Mucosa of descending colon (tissue), 3 donors: ENCODE measurements at regions not wholly inside any gene's neighbourhood (a gene's known extent, or its start where the extent isn't known, plus 50 kb on each side); places are given as distances from the start of the nearest gene placed in this dataset.

ENCODE experiments used
- ATAC-seq: fragments of 200-7000 bp; cut with Tn5 transposase; one replicate; pipeline ENCODE4 v1.9.1; 2020; ENCODE audit warnings: mild to moderate bottlenecking, moderate library complexity
- DNase-seq, 3 donors: peaks; one replicate each; pipeline ENCODE4 v3.0.0-alpha.2; 2020
- H3K36me3 ChIP-seq: fragments of 200-600 bp; one replicate; pipeline ENCODE4 v1.8.0; 2021; ENCODE audit warnings: low read depth, mild to moderate bottlenecking
- H3K4me1 ChIP-seq: fragments of 200-600 bp; one replicate; pipeline ENCODE4 v1.8.0; 2021; ENCODE audit warnings: low read depth, mild to moderate bottlenecking
- H3K4me3 ChIP-seq: fragments of 200-600 bp; one replicate; pipeline ENCODE4 v1.8.0; 2021; ENCODE audit warnings: mild to moderate bottlenecking
- H3K9me3 ChIP-seq: fragments of 200-600 bp; one replicate; pipeline ENCODE4 v1.8.0; 2021; ENCODE audit warnings: mild to moderate bottlenecking
- CTCF ChIP-seq: fragments of 200-600 bp; IDR thresholded peaks from one replicate; pipeline ENCODE4 v1.8.0; 2022; ENCODE audit warnings: antibody characterized with exemption, mild to moderate bottlenecking
- intact Hi-C, 2 donors: fragments of 100-400 bp; cut with DNase I in 1 of 2; cut with micrococcal nuclease in 1 of 2; formaldehyde crosslinking; loops; one replicate each; pipeline versions ENCODE4 v1.11.0 to v1.11.1; 2022; cut with DNase I, micrococcal nuclease
- donor health status: DM: no; HTN: no; CAD: no; lungs with moderate emphysema.
- donor health status: DM: no; HTN: no; CAD: no.
- donor health status: DM: no; HTN: yes; CAD: no.

DNA sequence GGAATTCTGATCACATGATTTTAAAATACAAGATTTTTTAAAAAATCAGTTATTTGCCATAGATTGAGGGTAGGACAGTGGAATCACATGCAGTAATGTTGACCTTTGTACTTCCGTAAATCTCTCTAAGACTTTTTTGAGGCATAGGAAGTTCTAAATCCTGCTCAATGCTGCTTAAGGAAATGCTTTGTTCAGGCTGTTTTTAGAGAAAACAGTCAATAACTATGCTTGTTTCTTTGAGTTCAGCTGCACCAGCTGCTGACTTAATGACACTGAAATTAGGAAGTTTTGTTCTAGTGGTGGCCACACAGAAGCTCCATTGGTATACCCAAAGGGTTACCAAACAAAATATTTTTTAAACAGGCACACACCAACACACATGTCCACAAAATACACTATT lies 60.9 kb downstream of the KLF12 start:
- ATAC-seq: no peak
- H3K36me3 ChIP-seq: no peaks in the 10 kb centered on the region
- H3K9me3 ChIP-seq: no peaks in the 10 kb centered on the region
- intact Hi-C loops: no loop called here
- H3K4me1 ChIP-seq: no peaks in the 10 kb centered on the region
- TF ChIP-seq CTCF: no peak
- DNase-seq: no peak
- H3K4me3 ChIP-seq: no peak overlapping the region

- intact Hi-C loops: no loop called here
- Histone ChIP-seq H3K9me3 (no peaks in the 10 kb centered on the region), H3K36me3 (no peaks in the 10 kb centered on the region), H3K4me3 (no peak overlapping the region), H3K4me1 (no peaks in the 10 kb centered on the region)
- no peak for ATAC-seq
- TF ChIP-seq CTCF: no peak
- DNase-seq: no peak
These were observed 63.7 kb downstream of the KLF12 start for GRCh38 chr13:74070513-74070912.

- Histone ChIP-seq H3K4me3 (no peak overlapping the region), H3K36me3 (no peaks in the 10 kb centered on the region), H3K9me3 (no peaks in the 10 kb centered on the region), H3K4me1 (no peaks in the 10 kb centered on the region)
- ATAC-seq (peak; percentile 65), DNase-seq (no peak)
- intact Hi-C loops: no loop called here
- no peak for TF ChIP-seq CTCF
These were observed 64.1 kb downstream of the KLF12 start for GRCh38 chr13:74070065-74070464.

- Histone ChIP-seq H3K4me3 (no peak overlapping the region), H3K9me3 (no peaks in the 10 kb centered on the region), H3K36me3 (no peaks in the 10 kb centered on the region), H3K4me1 (no peaks in the 10 kb centered on the region)
- intact Hi-C loops: no loop called here
- TF ChIP-seq CTCF: no peak
- ATAC-seq: no peak
- DNase-seq: no peak
These were observed 65.7 kb downstream of the KLF12 start for GRCh38 chr13:74068471-74068870.

- no peak for TF ChIP-seq CTCF
- H3K4me3 ChIP-seq: no peak overlapping the region
- no peak for ATAC-seq
- H3K4me1 ChIP-seq: no peaks in the 10 kb centered on the region
- no peaks in the 10 kb centered on the region for H3K36me3 ChIP-seq
- no peak for DNase-seq
- no peaks in the 10 kb centered on the region for H3K9me3 ChIP-seq
- intact Hi-C loops: no loop called here
These were observed 66.4 kb downstream of the KLF12 start for GRCh38 chr13:74067818-74068217.

GRCh38 chr13:74066937-74067336 lies 67.3 kb downstream of the KLF12 start:
- intact Hi-C loops: no loop called here
- Histone ChIP-seq H3K4me3 (no peak overlapping the region), H3K36me3 (no peaks in the 10 kb centered on the region), H3K9me3 (no peaks in the 10 kb centered on the region), H3K4me1 (no peaks in the 10 kb centered on the region)
- DNase-seq: no peak
- no peak for ATAC-seq
- no peak for TF ChIP-seq CTCF
